ENCODE measurements at regions not wholly inside any gene's neighbourhood (a gene's known extent, or its start where the extent isn't known, plus 50 kb on each side); places are given as distances from the start of the nearest gene placed in this dataset.

- TF ChIP-seq POLR2AphosphoS5 (IDR thresholded peaks at IDR 0.05; ENCODE audit: low read depth, low read length) (no peak), CTCF (IDR thresholded peaks at IDR 0.05) (no peak), TCF7L2 (IDR thresholded peaks at IDR 0.05; ENCODE audit: low read depth, low read length) (no peak), REST (IDR thresholded peaks at IDR 0.05; ENCODE audit: insufficient read depth in 1 of 2, low read depth in 2 of 2, low read length in 1 of 2) (no peak)
These were observed 542.4 kb downstream of the HAPSTR1 start for GRCh38 chr16:9633844-9634243.
